IMR-90 (cell line): ENCODE measurements at regions not wholly inside any gene's neighbourhood (a gene's known extent, or its start where the extent isn't known, plus 50 kb on each side); places are given as distances from the start of the nearest gene placed in this dataset.

Source experiments
- ATAC-seq: fragments of 200-7000 bp; cut with Tn5 transposase; 2 replicates; pipeline ENCODE4 v1.9.1; 2020; ENCODE audit warnings: low read depth, mild to moderate bottlenecking, moderate library complexity
- BruUV-seq: library from RNA; stranded (reverse); fragments of 400-500 nt; replicated peaks from 2 replicates; lab custom pipeline; 2021; lab: Mats Ljungman, UMichigan
- CTCF ChIA-PET: fragments of 300-600 bp; formaldehyde crosslinking; extraction: SDS; loops from one replicate; lab custom pipeline; 2021; ENCODE audit warnings: antibody characterized with exemption; lab: Yijun Ruan, JAX
- POLR2A ChIA-PET: fragments of 300-600 bp; sonication (Branson Sonifier 250); formaldehyde crosslinking; loops from one replicate; lab custom pipeline; 2022; ENCODE audit warnings: antibody characterized with exemption; ENCODE audit not compliant: unreplicated experiment; lab: Charles Lee
- DNase-seq: peaks from one replicate; pipeline ENCODE4 v3.0.0; 2013
- H2AFZ ChIP-seq: replicated peaks from 2 replicates; pipeline ENCODE3; 2013; ENCODE audit warnings: low read length, mild to moderate bottlenecking; ENCODE audit not compliant: poor library complexity
- H2AK5ac ChIP-seq: 2 replicates; pipeline ENCODE4 v1.6.1; 2013; ENCODE audit warnings: low read depth, low read length, inconsistent platforms
- H2AK9ac ChIP-seq: replicated peaks from 2 replicates; pipeline ENCODE3; 2013; ENCODE audit warnings: mild to moderate bottlenecking, low read depth, low read length, moderate library complexity; ENCODE audit not compliant: poor library complexity
- H2BK120ac ChIP-seq: 2 replicates; pipeline ENCODE4 v1.6.1; 2013; ENCODE audit warnings: low read depth, low read length, inconsistent platforms
- H2BK15ac ChIP-seq: 3 replicates; pipeline ENCODE4 v1.6.1; 2013; ENCODE audit warnings: low read depth, low read length, inconsistent platforms
- H2BK20ac ChIP-seq: 2 replicates; pipeline ENCODE4 v1.6.1; 2013; ENCODE audit warnings: low read depth, mild to moderate bottlenecking, inconsistent platforms, low read length, moderate library complexity
- H2BK5ac ChIP-seq: 2 replicates; pipeline ENCODE4 v1.6.1; 2013; ENCODE audit warnings: mild to moderate bottlenecking, low read depth, low read length, inconsistent platforms; ENCODE audit not compliant: poor library complexity, severe bottlenecking
- H3K14ac ChIP-seq: replicated peaks from 2 replicates; pipeline ENCODE4 v1.6.1; 2013; ENCODE audit warnings: low read depth, low read length, inconsistent platforms
- H3K18ac ChIP-seq: 2 replicates; pipeline ENCODE4 v1.6.1; 2013; ENCODE audit warnings: low read depth, low read length, control low read depth
- H3K23ac ChIP-seq: 2 replicates; pipeline ENCODE4 v1.6.1; 2013; ENCODE audit warnings: low read depth, low read length, inconsistent platforms
- H3K27ac ChIP-seq: 2 replicates; pipeline ENCODE4 v1.5.1; 2013; ENCODE audit warnings: mild to moderate bottlenecking, control low read depth, low read length; ENCODE audit not compliant: insufficient read depth
- H3K27me3 ChIP-seq: 2 replicates; pipeline ENCODE4 v1.6.1; 2013; ENCODE audit warnings: low read length; ENCODE audit not compliant: control insufficient read depth, insufficient read depth
- H3K36me3 ChIP-seq: 2 replicates; pipeline ENCODE4 v1.6.1; 2013; ENCODE audit warnings: low read length, mixed read lengths; ENCODE audit not compliant: control insufficient read depth, insufficient read depth
- H3K4ac ChIP-seq: 2 replicates; pipeline ENCODE4 v1.6.1; 2013; ENCODE audit warnings: low read depth, low read length, inconsistent platforms
- H3K4me1 ChIP-seq: 2 replicates; pipeline ENCODE4 v1.6.1; 2013; ENCODE audit warnings: low read length, mixed read lengths; ENCODE audit not compliant: control insufficient read depth, insufficient read depth
- H3K4me2 ChIP-seq: 2 replicates; pipeline ENCODE4 v1.6.1; 2013; ENCODE audit warnings: low read depth, mild to moderate bottlenecking, control low read depth, low read length, moderate library complexity
- H3K4me3 ChIP-seq: 2 replicates; pipeline ENCODE4 v1.5.1; 2013; ENCODE audit warnings: low read depth, mild to moderate bottlenecking, control low read depth, low read length, moderate library complexity; ENCODE audit not compliant: insufficient read depth
- H3K56ac ChIP-seq: 2 replicates; pipeline ENCODE4 v1.6.1; 2013; ENCODE audit warnings: low read length, inconsistent platforms; ENCODE audit not compliant: insufficient read depth; ENCODE audit errors: extremely low read depth
- H3K79me1 ChIP-seq, 2 experiments: 2 replicates each; pipeline ENCODE4 v1.6.1; 2013; ENCODE audit warnings: low read length in 2 of 2, inconsistent platforms in 1 of 2, low read depth in 1 of 2
- H3K9ac ChIP-seq: 2 replicates; pipeline ENCODE4 v1.6.1; 2013; ENCODE audit warnings: low read depth, low read length, control low read depth
- H3K9me1 ChIP-seq: 2 replicates; pipeline ENCODE4 v1.6.1; 2013; ENCODE audit warnings: low read length, inconsistent platforms; ENCODE audit not compliant: insufficient read depth
- H3K9me3 ChIP-seq: 2 replicates; pipeline ENCODE4 v1.6.1; 2013; ENCODE audit warnings: low read length; ENCODE audit not compliant: control insufficient read depth, insufficient read depth
- H4K20me1 ChIP-seq: 2 replicates; pipeline ENCODE4 v1.6.1; 2013; ENCODE audit warnings: low read length, inconsistent platforms; ENCODE audit not compliant: insufficient read depth
- H4K5ac ChIP-seq: 2 replicates; pipeline ENCODE4 v1.6.1; 2013; ENCODE audit warnings: mild to moderate bottlenecking, low read depth, low read length, control low read depth
- H4K8ac ChIP-seq, 2 experiments: 2 replicates each; pipeline ENCODE4 v1.6.1; 2013; ENCODE audit warnings: low read depth in 2 of 2, low read length in 2 of 2, control low read depth in 1 of 2, inconsistent platforms in 1 of 2
- H4K91ac ChIP-seq: 2 replicates; pipeline ENCODE4 v1.6.1; 2013; ENCODE audit warnings: low read depth, low read length, inconsistent platforms; ENCODE audit not compliant: insufficient read depth
- BHLHE40 ChIP-seq: fragments of 150-350 bp; IDR thresholded peaks from 2 replicates; pipeline ENCODE4 v1.6.1; 2016; ENCODE audit warnings: mild to moderate bottlenecking, low read depth, low read length
- CEBPB ChIP-seq: IDR thresholded peaks from 2 replicates; pipeline ENCODE4 v1.6.1; 2012; ENCODE audit warnings: low read depth, low read length, improper control_type of control experiment
- CHD1 ChIP-seq: IDR thresholded peaks from 2 replicates; pipeline ENCODE4 v1.6.1; 2012; ENCODE audit warnings: low read depth, low read length, improper control_type of control experiment
- CTCF ChIP-seq: conservative IDR thresholded peaks from 2 replicates; pipeline ENCODE4 v1.5.1; 2012; ENCODE audit warnings: mild to moderate bottlenecking, low read depth, low read length, improper control_type of control experiment
- ELK1 ChIP-seq: fragments of 150-350 bp; IDR thresholded peaks from 2 replicates; pipeline ENCODE4 v1.6.1; 2016; ENCODE audit warnings: low read depth, mild to moderate bottlenecking, low read length, moderate library complexity, borderline replicate concordance
- FOS ChIP-seq: fragments of 150-350 bp; IDR thresholded peaks from 2 replicates; pipeline ENCODE4 v1.6.1; 2016; ENCODE audit warnings: low read depth, low read length
- MAFK ChIP-seq: IDR thresholded peaks from 2 replicates; pipeline ENCODE4 v1.6.1; 2012; ENCODE audit warnings: low read depth, low read length, improper control_type of control experiment
- MAZ ChIP-seq: IDR thresholded peaks from 2 replicates; pipeline ENCODE4 v1.6.1; 2012; ENCODE audit warnings: low read depth, mild to moderate bottlenecking, low read length, improper control_type of control experiment, moderate library complexity, borderline replicate concordance
- MXI1 ChIP-seq: IDR thresholded peaks from 2 replicates; pipeline ENCODE4 v1.6.1; 2012; ENCODE audit warnings: low read depth, mild to moderate bottlenecking, low read length, moderate library complexity, borderline replicate concordance
- NFE2L2 ChIP-seq: fragments of 150-350 bp; IDR thresholded peaks from 2 replicates; pipeline ENCODE4 v1.6.1; 2016; ENCODE audit warnings: low read depth, mild to moderate bottlenecking, low read length
- POLR2A ChIP-seq: IDR thresholded peaks from 2 replicates; pipeline ENCODE4 v1.6.1; 2012; ENCODE audit warnings: mild to moderate bottlenecking, low read depth, low read length
- RAD21 ChIP-seq: IDR thresholded peaks from 2 replicates; pipeline ENCODE4 v1.6.1; 2012; ENCODE audit warnings: low read length, improper control_type of control experiment
- RCOR1 ChIP-seq: IDR thresholded peaks from 2 replicates; pipeline ENCODE4 v1.6.1; 2012; ENCODE audit warnings: mild to moderate bottlenecking, low read length, improper control_type of control experiment; ENCODE audit not compliant: insufficient replicate concordance
- RFX5 ChIP-seq: IDR thresholded peaks from 2 replicates; pipeline ENCODE4 v1.8.0; 2012; ENCODE audit warnings: low read depth, mild to moderate bottlenecking, low read length, moderate library complexity
- SMC3 ChIP-seq: fragments of 150-350 bp; IDR thresholded peaks from 2 replicates; pipeline ENCODE4 v1.6.1; 2016; ENCODE audit warnings: low read depth, mild to moderate bottlenecking, antibody characterized with exemption, low read length, moderate library complexity
- WGBS, 2 experiments: methylation state at CpG; one replicate each; pipeline versions ENCODE4 v1.1.5 to v1.1.7; 2013; ENCODE audit warnings: missing lambda C conversion rate in 2 of 2; ENCODE audit not compliant: insufficient read length in 1 of 2; ENCODE audit errors: extremely low coverage in 2 of 2; 5-methylcytosine and 5-hydroxymethylcytosine counted together
- dilution Hi-C: fragments of 300-500 bp; cut with HindIII; formaldehyde crosslinking; loops from one replicate; pipeline ENCODE4 v1.14.3; 2018; ENCODE audit warnings: low sequenced_read_pairs; ENCODE audit not compliant: unreplicated experiment
- in situ Hi-C: fragments of 300-500 bp; cut with MboI; formaldehyde crosslinking; loops from 3 replicates; pipeline ENCODE4 v1.14.3; 2019; ENCODE audit warnings: low sequenced_read_pairs, inconsistent platforms, mixed read lengths
- intact Hi-C: fragments of 100-400 bp; cut with micrococcal nuclease; formaldehyde crosslinking; loops from 2 replicates; pipeline ENCODE4 v1.10.0; 2022
- TF ChIP-seq, protein P1 (sequence below): fragments of 150-350 bp; IDR thresholded peaks from 2 replicates; pipeline ENCODE4 v1.6.1; 2017; ENCODE audit warnings: mild to moderate bottlenecking, antibody characterized with exemption, low read length, low read depth

- Histone ChIP-seq H4K8ac (no peak overlapping the region), H3K79me1 (no peaks in the 10 kb centered on the region), H3K4me3 (no peak overlapping the region), H2AK9ac (no peak overlapping the region), H3K9me3 (no peaks in the 10 kb centered on the region), H3K56ac (no peak overlapping the region), H3K27ac (no peak overlapping the region), H3K14ac (no peak overlapping the region), H3K9ac (no peak overlapping the region), H2AFZ (no peak overlapping the region), H2BK5ac (no peak overlapping the region), H4K5ac (no peak overlapping the region), H3K36me3 (no peaks in the 10 kb centered on the region), H2AK5ac (no peak overlapping the region), H3K9me1 (no peaks in the 10 kb centered on the region), H2BK120ac (no peak overlapping the region), H3K4ac (no peak overlapping the region), H4K91ac (no peak overlapping the region), H4K20me1 (no peaks in the 10 kb centered on the region), H3K4me2 (no peak overlapping the region), H3K23ac (no peak overlapping the region), H3K27me3 (no peaks in the 10 kb centered on the region; the same call in 1 of the 2 replicates), H3K18ac (no peak overlapping the region), H2BK15ac (no peak overlapping the region), H3K4me1 (no peaks in the 10 kb centered on the region), H2BK20ac (no peak overlapping the region)
- intact Hi-C loops = no loop called here
- CTCF ChIA-PET = no interaction called here
- POLR2A ChIA-PET = no interaction called here
- no TSS peak for BruUV-seq
- no peak for TF ChIP-seq RAD21
- no peak for TF ChIP-seq ELK1
- no peak for TF ChIP-seq NFE2L2
- no peak for TF ChIP-seq CTCF
- TF ChIP-seq CEBPB = no peak
- no peak for TF ChIP-seq BHLHE40
- no peak for TF ChIP-seq CHD1
- no peak for TF ChIP-seq POLR2A
- TF ChIP-seq MAFK = no peak
- TF ChIP-seq RFX5 = no peak
- TF ChIP-seq SMC3 = no peak
- TF ChIP-seq, protein P1, sequence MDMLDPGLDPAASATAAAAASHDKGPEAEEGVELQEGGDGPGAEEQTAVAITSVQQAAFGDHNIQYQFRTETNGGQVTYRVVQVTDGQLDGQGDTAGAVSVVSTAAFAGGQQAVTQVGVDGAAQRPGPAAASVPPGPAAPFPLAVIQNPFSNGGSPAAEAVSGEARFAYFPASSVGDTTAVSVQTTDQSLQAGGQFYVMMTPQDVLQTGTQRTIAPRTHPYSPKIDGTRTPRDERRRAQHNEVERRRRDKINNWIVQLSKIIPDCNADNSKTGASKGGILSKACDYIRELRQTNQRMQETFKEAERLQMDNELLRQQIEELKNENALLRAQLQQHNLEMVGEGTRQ = no peak
- no peak for TF ChIP-seq RCOR1
- no peak for TF ChIP-seq FOS
- no peak for TF ChIP-seq MAZ
- TF ChIP-seq MXI1 = no peak
- dilution Hi-C loops = no loop called here
- in situ Hi-C loops = no loop called here
- ATAC-seq = no peak
- DNase-seq = no peak
- no CpG with 5 or more reads among the region's 2 CpGs for WGBS, 2 experiments
These were observed 84.8 kb upstream of the PLEKHG1 start for GRCh38 chr6:150514806-150515380.
